Inflammatory macrophage (primary cell): ENCODE measurements at regions not wholly inside any gene's neighbourhood (a gene's known extent, or its start where the extent isn't known, plus 50 kb on each side); places are given as distances from the start of the nearest gene placed in this dataset.
"Not testable (repeated sequence)": the region's sequence is repeated elsewhere in the genome, so short reads cannot be mapped to it uniquely, and the experiment has no call there.

ENCODE experiments used
- DNase-seq, 2 donors: peaks; one replicate each; pipeline ENCODE4 v3.0.0-alpha.2; 2020 to 2022

GRCh38 chr9:7461791-7462190, 337.8 kb downstream of the DMAC1 start:
- DNase-seq: no peak

DNA sequence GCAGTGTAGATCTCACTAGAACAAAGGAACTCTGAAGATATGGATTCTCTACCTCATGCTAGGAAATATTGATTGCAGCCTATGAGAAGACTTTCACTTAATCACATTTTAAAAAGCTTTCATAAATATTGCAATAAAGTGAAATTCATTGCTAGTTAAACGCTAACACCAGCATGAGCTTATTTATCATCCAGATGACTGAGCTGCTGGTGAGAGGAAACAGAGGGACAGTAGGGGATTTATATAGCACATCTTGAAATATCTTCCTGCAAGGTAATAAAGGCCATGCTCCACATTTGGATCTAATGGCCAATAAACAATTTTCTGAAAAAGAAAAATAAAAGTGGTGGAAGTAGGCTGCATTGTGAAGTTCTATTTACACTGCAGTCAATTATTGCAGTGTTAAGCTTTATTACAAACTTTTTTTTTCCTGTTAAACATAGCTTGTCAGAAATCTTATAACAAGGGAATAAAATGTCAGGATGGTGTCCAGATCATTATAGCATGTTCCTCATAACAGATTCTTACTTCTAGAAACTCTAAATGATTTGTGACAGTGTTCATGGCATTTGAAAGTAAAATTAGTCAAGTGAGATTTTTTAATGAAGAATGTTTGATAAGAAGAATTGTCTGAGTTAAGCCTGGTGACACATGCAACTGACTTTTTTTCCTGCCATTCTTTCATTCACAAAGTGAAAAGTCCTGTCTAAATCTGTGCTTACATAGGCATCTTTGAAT, 342.6 kb downstream of the DMAC1 start:
- DNase-seq: no peak

DNA sequence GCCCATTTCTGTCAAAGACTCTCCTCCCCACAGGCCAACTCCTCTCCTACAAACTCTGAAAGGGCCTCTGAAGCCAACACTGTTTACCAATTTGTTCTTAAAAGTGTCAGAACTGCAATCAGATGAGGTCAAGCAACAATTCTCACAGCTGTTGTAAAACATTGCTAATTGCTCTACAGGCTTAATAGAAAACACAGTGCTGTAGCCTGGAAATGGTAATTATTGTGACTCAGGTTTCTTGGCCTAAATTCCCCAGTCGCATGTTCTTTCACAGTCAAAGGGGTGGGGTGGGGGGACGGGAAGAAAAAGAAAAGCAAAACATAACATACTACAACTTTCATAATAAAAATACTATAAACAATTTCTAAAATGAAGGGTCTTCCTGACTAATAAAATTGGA, 343.2 kb downstream of the DMAC1 start:
- no peak for DNase-seq

- DNase-seq: no peak
Measured at GRCh38 chr9:7454624-7455023, 345.0 kb downstream of the DMAC1 start.

DNA sequence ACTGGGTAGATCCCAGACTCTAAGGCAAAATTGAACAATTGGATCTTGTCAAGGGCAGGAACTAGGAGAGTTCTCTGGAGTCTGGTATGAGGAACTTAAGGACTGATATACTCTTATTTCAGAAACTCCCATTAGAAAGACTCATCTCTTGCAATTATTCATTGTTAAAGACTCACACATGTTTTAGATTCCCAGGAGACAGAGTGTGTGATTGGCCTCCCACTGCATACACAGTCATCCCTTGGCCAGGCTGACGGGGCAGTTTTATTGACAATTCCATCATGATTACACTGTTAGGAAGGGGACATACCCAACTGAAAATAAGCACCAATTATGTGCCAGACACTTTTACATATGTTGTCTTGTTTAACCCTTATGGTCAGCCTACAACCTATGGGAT, 347.2 kb downstream of the DMAC1 start:
- DNase-seq: no peak

GRCh38 chr9:7451062-7451461, 348.5 kb downstream of the DMAC1 start:
- DNase-seq: no peak

DNA sequence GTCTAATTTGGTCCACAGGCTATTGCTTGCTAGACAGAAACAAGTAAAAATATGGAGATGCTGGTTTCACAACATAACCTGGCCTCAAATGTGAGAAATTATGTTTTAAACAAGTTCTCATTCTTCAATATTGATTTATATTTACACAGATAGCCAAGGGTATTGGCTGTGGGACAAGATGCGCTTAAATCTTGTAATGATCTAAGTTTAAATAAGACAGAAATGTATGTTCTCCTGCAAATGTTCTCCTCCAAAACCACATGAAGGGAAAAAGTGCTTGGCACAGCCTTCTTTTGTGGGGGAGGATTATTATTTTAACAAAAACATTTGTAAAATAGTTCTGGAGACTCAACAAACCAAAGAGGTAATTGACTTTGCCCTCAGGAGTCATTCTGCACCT, 356.0 kb downstream of the DMAC1 start:
- no peak for DNase-seq

- DNase-seq: no peak
Measured at GRCh38 chr9:7439355-7439995, 360.1 kb downstream of the DMAC1 start.

DNA sequence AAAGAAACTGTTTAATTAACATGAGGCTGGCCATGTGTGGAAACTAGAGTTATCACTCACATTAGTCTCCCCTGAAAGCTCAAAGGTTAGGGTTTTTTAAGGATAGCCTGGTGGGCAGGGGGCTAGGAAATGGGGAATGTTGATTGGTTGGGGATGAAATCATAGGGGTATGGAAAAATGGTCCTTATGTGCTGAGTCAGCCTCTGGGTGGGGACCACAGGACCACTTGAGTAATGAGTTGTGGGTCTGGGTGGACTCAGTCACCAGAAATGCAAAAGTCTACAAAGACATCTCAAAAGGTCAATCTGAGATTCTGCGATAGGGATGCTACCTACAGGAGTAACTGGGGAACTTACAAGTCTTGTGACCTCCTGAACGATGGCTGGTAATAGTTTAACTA, 362.8 kb downstream of the DMAC1 start:
- DNase-seq: no peak

GRCh38 chr9:7433508-7434292, 365.9 kb downstream of the DMAC1 start:
- no peak for DNase-seq

- DNase-seq: no peak
Measured at GRCh38 chr9:7432989-7433388, 366.6 kb downstream of the DMAC1 start.

DNA sequence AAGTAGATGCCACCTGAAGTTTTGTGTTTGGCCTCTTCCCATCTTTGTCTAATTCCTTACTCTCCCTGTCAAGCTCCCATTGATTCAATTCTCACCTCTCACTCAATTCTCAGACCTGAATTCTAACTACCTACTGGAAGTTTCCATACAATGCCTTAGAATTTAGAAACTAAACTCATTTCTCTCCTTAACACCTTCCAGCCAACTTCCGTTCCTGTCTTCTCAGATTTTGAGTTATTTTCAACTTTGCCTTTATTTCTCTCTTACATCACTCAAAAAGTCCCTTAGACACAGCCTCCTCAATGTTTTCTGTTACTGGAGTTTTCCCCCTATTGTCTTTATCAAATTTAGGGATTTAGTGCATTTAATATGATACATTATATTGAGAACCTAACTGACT, 382.2 kb downstream of the DMAC1 start:
- not testable (repeated sequence) for DNase-seq

GRCh38 chr9:7415836-7416235, 383.7 kb downstream of the DMAC1 start:
- no peak for DNase-seq

DNA sequence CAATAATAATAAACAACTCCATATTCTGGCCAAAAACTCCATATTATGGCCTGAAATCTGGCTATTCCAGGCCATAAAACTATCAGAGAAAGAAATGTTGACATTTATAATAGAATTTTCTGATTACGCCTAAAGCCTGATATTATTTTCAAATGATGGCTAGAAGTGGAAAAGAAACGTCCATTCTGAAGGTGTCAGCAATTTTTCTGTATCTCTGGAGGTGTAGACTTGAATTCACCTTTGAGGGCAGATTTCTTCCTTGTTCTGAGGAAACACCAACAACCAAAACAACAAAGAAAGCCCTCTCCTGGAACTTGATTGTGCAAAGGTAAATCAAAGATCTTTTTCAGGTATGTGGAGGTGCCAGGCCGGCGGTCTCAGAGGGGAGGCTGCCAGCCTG, 390.7 kb downstream of the DMAC1 start:
- no peak for DNase-seq

GRCh38 chr9:7407246-7407645, 392.3 kb downstream of the DMAC1 start:
- no peak for DNase-seq

- no peak for DNase-seq
Measured at GRCh38 chr9:7405924-7406604, 393.5 kb downstream of the DMAC1 start.

DNA sequence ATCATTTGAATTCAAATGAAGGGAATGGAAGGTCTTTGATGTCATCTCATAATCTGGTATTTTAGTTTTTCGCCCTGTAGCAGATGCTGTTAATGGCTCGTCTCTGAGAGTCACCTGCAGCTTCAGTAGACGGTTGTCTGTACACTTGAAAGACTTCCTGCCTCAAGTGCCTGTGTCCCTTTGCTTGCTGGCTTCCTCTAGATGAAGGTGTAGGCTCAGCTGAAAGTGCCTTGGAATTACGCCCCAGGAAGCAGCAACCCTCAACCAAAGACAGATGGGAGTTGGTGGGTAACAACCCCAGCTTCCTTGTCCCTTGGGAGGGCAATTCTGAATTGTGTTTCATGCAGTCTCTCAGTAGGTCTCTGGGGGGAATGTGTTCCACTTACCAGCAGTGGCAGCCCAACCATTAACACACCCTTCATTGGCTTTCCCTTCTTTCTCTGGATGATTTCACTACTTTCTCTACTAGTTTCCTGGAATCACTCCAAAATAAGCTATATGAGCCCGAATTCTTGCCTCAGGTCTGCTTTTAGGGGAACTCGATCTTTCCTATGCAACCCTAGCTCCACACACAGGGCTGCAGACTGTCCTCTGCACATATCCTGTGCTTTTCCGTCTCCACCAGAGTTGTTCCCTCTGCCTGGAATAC, 395.6 kb downstream of the DMAC1 start:
- no peak for DNase-seq

DNA sequence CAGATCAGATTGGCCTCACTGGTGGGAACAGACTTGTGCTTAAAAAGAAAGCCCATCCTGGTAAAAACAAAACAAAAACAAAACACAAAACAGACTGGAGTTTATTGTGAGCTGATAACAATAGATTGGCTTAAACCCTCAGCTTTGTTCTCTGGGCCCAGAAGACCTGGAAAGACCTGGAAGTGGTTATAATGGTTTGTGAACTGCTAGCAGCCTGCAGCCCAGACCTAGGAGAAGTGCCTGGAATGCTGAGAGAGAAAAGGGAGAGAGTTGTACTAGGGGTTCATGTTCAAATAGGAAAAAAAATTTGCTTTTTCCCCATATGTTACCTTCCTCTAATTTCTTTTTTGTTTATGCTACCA, 396.6 kb downstream of the DMAC1 start:
- DNase-seq: no peak

DNA sequence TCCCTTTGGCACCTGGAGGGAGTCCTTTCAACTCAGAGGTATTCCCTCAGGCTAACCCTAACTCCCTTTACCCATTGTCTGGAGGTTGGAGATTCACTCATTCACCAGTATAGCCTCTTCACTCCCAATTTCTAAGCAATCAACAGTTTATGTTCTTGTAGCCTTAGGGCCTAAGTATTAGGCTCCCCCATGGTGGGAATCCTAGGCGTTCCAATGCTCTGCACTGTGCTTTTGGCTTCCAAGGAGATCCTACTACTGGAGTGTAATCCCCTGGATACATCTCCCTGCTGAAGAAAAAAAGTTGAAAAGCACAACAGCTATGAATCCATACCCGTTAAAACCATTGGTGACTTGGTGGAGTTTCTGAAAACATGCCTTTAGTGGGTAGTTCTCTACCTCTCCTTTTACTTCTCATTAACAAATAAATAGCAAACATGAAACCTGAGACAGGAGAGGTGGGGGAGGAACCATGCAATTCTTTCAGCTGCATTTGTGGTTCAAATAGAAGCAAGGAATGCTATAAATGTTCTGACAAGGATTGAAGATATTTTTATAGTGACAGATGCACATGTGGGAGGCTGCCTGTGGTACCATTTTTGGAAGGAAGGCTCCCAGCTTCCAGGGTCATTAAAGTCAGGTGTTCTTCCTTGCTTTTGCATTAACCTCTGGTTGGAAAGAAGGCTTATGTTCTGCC, 397.1 kb downstream of the DMAC1 start:
- DNase-seq: no peak

GRCh38 chr9:7401116-7401515, 398.5 kb downstream of the DMAC1 start:
- no peak for DNase-seq

DNA sequence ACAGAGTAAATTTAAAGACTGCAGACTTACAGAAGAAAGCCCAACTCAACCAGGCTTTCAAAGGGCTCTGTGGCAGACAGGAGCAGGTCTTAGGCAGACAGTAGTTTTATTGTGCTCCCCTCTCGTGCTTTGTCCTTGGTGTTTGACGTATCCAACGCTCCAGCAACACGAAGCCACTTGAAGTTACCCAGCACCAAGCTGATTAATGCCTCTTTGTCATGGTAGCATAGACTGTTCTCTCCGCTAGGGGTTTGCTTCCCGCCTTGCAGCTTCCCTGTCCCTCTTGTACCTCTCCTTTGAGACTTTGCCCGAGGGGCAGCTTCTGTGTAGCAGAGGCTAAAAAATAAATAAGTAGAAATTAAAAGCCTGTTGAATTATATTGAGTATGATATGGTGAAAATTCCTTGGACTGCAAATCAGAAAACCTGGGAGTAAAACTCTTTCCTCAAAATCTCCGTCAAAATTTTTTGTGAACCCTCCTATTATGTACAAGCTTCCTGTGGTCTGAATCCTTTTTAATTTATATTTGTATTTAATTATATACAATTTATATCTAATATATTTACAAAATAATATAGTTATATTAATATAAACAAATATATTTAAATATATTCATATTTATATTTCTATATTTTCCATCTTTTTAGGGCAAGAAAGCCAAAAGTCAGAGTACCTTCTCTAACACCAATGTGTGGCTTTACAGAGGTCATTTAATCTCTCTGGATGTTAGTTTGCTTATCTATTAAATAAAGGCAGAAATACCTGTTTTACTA, 405.4 kb downstream of the DMAC1 start:
- DNase-seq: no peak
